Testis (tissue), 2 donors: ENCODE measurements at regions not wholly inside any gene's neighbourhood (a gene's known extent, or its start where the extent isn't known, plus 50 kb on each side); places are given as distances from the start of the nearest gene placed in this dataset.

Experiments used
- DNase-seq: peaks from one replicate; pipeline ENCODE4 v3.0.0-alpha.2; 2019
- H3K27ac ChIP-seq, 2 donors: fragments of 200-600 bp; sonication (generic); one replicate each; pipeline ENCODE4 v1.5.1; 2019
- H3K27me3 ChIP-seq: fragments of 200-600 bp; sonication (generic); one replicate; pipeline ENCODE4 v1.5.1; 2019
- H3K36me3 ChIP-seq: fragments of 200-600 bp; sonication (generic); one replicate; pipeline ENCODE4 v1.5.1; 2017; ENCODE audit warnings: low read depth; ENCODE audit errors: missing control alignments
- H3K4me1 ChIP-seq: fragments of 200-600 bp; sonication (generic); one replicate; pipeline ENCODE4 v1.5.1; 2019
- H3K4me3 ChIP-seq, 2 donors: fragments of 200-600 bp; sonication (generic); one replicate each; pipeline ENCODE4 v1.5.1; 2017 to 2019
- H3K9me3 ChIP-seq: fragments of 200-600 bp; sonication (generic); one replicate; pipeline ENCODE4 v1.5.1; 2017
- POLR2A ChIP-seq: fragments of 450-650 bp; IDR thresholded peaks from one replicate; pipeline ENCODE4 v1.6.1; 2017; ENCODE audit warnings: antibody characterized with exemption, mild to moderate bottlenecking, moderate library complexity
- WGBS, 2 donors: methylation state at CpG; one replicate each; pipeline ENCODE4 v1.1.5; 2018; 5-methylcytosine and 5-hydroxymethylcytosine counted together
- intact Hi-C: fragments of 100-400 bp; cut with DNase I; formaldehyde crosslinking; loops from one replicate; pipeline ENCODE4 v1.15.1; 2023; ENCODE audit warnings: low total_unique reads
- TF ChIP-seq, protein P1 (sequence below), 3 experiments: fragments of 450-650 bp in 2 of 3; fragments of 200-600 bp in 1 of 3; sonication (generic) in 1 of 3; IDR thresholded peaks; one replicate each; pipeline ENCODE4 v1.5.1; 2016 to 2019; ENCODE audit warnings: antibody characterized with exemption in 3 of 3, mild to moderate bottlenecking in 2 of 3, moderate library complexity in 1 of 3

DNA sequence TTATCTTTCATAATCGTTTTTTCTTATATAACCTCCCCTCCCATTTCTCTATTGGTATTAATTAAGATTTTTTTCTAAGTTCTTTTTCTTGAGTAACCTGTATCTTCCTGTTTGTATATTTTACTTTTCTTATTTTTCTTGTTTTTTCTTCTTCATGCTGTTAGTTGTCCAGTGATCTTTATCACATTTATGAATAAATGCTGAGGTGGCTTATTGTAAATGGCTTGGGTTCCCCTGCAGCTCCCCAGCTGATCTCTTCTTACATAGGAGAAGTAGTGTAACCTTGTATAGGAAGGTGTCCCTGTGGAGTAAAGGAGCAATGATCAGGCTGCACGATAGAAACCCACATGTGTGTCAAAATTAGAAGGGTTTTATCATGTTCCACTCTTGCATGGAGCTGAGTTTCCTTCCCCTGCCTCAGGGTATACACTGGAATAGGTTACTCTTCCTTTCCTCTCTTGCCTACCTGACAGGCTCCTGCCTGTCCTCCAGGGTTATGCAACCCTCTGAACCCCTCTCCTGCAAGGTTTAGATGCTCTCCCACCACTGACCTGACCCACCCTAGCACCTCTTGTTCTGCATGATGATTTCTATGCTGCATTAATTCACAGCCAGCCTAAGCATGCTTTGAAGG lies 334.8 kb upstream of the RGS6 start:
- Histone ChIP-seq H3K36me3 (no peaks in the 10 kb centered on the region), H3K27me3 (no peaks in the 10 kb centered on the region), H3K9me3 (no peaks in the 10 kb centered on the region), H3K4me3 (no peak overlapping the region), H3K4me1 (peaks cover 8% of the 10 kb centered on the region), H3K27ac (no peak overlapping the region)
- intact Hi-C loops, result no loop called here
- no peak for DNase-seq
- 76 to 79% methylated on average over 2 of the region's 2 CpGs for WGBS, 2 donors
- TF ChIP-seq POLR2A, result no peak

DNA sequence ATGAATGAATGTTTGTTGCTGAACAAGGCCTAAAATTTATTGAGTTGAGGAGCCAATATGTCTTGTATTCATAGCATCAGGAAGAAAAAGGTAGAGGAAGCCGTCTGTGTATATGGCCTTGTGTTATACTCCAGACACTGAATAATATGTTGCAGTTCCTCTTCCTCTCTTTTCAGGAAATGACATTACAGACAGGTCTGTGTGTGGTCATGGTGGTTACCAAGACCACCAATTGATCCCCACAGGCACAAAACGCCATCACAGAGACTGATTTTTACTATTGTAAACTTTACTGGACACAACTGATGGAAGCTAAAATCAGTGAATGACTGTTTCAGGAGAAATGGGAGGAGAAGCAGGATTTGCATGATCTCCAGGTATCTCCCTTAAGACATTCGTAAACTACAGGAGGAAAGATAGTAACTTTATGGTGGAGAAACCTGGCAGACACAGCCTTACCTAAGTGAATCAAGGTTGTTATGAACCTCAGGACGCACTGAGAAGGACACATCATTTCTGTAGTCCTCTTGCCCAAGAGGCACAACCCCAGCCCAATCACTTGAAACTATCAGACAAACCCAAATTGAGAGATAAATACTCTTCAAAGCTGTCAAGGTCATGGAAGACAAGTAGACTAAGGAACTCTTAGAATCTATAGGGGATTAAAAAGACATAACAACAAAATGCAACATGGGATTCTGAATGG lies 334.1 kb upstream of the RGS6 start:
- TF ChIP-seq, protein P1, sequence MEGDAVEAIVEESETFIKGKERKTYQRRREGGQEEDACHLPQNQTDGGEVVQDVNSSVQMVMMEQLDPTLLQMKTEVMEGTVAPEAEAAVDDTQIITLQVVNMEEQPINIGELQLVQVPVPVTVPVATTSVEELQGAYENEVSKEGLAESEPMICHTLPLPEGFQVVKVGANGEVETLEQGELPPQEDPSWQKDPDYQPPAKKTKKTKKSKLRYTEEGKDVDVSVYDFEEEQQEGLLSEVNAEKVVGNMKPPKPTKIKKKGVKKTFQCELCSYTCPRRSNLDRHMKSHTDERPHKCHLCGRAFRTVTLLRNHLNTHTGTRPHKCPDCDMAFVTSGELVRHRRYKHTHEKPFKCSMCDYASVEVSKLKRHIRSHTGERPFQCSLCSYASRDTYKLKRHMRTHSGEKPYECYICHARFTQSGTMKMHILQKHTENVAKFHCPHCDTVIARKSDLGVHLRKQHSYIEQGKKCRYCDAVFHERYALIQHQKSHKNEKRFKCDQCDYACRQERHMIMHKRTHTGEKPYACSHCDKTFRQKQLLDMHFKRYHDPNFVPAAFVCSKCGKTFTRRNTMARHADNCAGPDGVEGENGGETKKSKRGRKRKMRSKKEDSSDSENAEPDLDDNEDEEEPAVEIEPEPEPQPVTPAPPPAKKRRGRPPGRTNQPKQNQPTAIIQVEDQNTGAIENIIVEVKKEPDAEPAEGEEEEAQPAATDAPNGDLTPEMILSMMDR (IDR thresholded peaks at IDR 0.05), result no peak
- TF ChIP-seq POLR2A, result no peak
- Histone ChIP-seq H3K4me3 (no peak overlapping the region), H3K27me3 (no peaks in the 10 kb centered on the region), H3K27ac (no peak overlapping the region), H3K9me3 (no peaks in the 10 kb centered on the region), H3K4me1 (peaks cover 7% of the 10 kb centered on the region), H3K36me3 (no peaks in the 10 kb centered on the region)
- DNase-seq, result no peak
- WGBS, 2 donors, result 89 to 95% methylated on average over 4 of the region's 4 CpGs
- intact Hi-C loops, result no loop called here

DNA sequence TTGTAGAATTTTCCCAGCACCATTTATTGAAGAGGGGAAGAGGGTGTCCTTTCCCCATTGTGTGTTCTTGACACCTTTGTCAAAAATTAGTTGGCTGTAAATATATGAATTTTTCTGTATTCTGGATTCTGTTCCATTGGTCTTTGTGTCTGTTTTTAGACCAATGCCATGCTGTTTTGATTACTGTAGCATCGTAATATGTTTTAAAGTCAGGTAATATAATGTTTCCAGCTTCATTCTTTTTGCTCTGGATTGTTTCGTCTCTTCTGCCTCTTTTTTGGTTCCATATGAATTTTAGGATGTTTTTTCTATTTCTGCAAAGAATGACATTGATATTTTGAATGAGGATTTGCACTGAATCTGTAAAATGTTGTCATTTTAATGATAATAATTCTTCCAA lies 331.9 kb upstream of the RGS6 start:
- DNase-seq, result no peak
- intact Hi-C loops, result no loop called here
- TF ChIP-seq, protein P1 (IDR thresholded peaks at IDR 0.05), result no peak
- Histone ChIP-seq H3K36me3 (no peaks in the 10 kb centered on the region), H3K27me3 (no peaks in the 10 kb centered on the region), H3K27ac (no peak overlapping the region), H3K4me1 (no peaks in the 10 kb centered on the region), H3K9me3 (no peaks in the 10 kb centered on the region), H3K4me3 (no peak overlapping the region)
- 93 to 99% methylated on average over 2 of the region's 2 CpGs for WGBS, 2 donors

DNA sequence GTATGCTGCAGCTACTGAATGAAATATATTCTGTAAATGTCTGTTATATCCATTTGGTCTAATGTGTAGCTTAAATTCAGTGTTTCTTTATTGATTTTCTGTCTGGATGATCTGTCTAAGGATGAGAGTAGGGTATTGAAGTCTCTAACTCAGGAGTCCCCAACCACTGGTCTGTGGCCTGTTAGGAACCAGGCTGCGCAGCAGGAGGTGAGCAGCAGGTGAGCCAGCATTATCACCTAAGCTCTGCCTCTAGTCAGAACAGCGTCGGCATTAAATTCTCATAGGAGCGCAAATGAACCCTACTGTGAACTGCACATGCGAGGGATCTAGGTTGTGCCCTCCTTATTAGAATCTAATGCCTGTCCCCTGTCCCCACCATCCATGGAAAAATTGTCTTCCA lies 329.7 kb upstream of the RGS6 start:
- no peak overlapping the region for H3K4me3 ChIP-seq
- 95% methylated on average over 5 of the region's 5 CpGs for WGBS, 2 donors
- no peaks in the 10 kb centered on the region for H3K27me3 ChIP-seq
- TF ChIP-seq, protein P1 (IDR thresholded peaks at IDR 0.05), result no peak
- TF ChIP-seq POLR2A, result no peak
- no peak overlapping the region for H3K27ac ChIP-seq
- peaks cover 8% of the 10 kb centered on the region for H3K4me1 ChIP-seq
- H3K9me3 ChIP-seq, result no peaks in the 10 kb centered on the region
- DNase-seq, result no peak
- intact Hi-C loops, result no loop called here
- no peaks in the 10 kb centered on the region for H3K36me3 ChIP-seq

DNA sequence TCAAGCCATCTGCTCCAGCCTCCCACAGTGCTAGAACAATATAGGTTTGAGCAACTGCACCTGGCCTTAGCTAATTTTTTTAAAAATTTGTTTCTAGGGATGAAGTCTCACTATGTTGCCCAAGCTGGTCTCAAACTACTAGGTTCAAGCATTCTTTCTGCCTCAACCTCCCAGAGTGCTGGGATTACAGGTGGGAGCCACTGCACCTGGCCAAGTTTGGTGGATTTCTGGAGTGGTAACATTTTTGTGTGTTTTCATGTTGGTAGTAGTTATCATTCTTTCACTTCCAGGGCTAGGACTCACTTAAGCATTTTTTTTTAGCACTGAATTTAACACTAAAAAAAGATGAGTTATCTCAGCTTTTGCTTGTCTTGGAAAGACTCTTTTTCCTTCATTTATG lies 328.0 kb upstream of the RGS6 start:
- intact Hi-C loops, result no loop called here
- Histone ChIP-seq H3K27me3 (no peaks in the 10 kb centered on the region), H3K27ac (no peak overlapping the region), H3K36me3 (no peaks in the 10 kb centered on the region), H3K4me1 (peaks cover 10% of the 10 kb centered on the region), H3K9me3 (no peaks in the 10 kb centered on the region), H3K4me3 (no peak overlapping the region)
- no peak for DNase-seq
- TF ChIP-seq, protein P1 (IDR thresholded peaks at IDR 0.05), result no peak
- no peak for TF ChIP-seq POLR2A
